HL-60/S4 treated with retinoic acid at 250 ng/mL for 4 days and 3 days (cell line): ENCODE measurements at regions not wholly inside any gene's neighbourhood (a gene's known extent, or its start where the extent isn't known, plus 50 kb on each side); places are given as distances from the start of the nearest gene placed in this dataset.
"Not testable (repeated sequence)": the region's sequence is repeated elsewhere in the genome, so short reads cannot be mapped to it uniquely, and the experiment has no call there.

Experiments used
- in situ Hi-C: fragments of 300-500 bp; cut with MboI; formaldehyde crosslinking; loops from 2 replicates; pipeline ENCODE4 v1.7.0; 2022; ENCODE audit warnings: low sequenced_read_pairs

DNA sequence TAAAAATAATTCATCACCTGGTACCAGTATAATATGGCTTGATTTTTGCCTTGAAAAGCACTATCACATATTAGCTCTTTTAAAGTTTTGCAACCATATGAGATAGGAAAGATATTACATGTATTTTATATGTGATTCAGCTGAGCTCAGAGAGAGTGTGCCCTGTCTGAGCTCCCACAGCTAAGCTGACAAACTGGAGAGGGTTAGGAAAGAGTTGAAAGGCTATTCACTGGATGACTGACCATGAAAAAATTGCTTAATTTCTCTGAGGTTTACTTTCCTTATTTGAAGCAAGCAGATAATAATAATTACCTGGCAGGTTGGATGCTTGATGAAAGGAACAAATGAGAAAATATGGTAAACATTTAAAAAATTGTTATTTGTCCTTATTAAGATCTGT is 97.4 kb upstream of the CCDC80 start:
- in situ Hi-C loops, result loop anchor here (10.0 kb wide), 1 partner anchor 246 kb away; no protein-coding TSS in a partner anchor

- in situ Hi-C loops, result loop anchor here (10.0 kb wide), 1 partner anchor 248 kb away; no protein-coding TSS in a partner anchor
Observed at GRCh38 chr3:112736805-112737566, 96.0 kb upstream of the CCDC80 start.

DNA sequence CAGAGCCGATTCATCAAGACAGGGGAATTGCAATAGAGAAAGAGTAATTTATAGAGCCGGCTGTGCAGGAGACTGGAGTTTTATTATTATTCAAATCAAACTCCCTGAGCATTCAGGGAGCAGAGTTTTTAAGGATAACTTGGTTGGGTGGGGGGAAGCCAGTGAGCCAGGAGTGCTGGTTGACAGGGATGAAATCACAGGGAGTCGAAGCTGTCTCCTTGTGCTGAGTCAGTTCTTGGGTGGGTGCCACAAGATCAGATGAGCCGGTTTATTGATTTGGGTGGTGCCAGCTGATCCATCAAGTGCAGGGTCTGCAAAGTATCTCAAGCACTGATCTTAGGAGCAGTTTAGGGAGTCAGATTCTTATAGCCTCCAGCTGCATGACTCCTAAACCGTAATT is 95.4 kb upstream of the CCDC80 start:
- in situ Hi-C loops, result loop anchor here (10.0 kb wide), 1 partner anchor 248 kb away; no protein-coding TSS in a partner anchor

GRCh38 chr3:112735926-112736325 is 95.0 kb upstream of the CCDC80 start:
- in situ Hi-C loops, result loop anchor here (10.0 kb wide), 1 partner anchor 249 kb away; no protein-coding TSS in a partner anchor

DNA sequence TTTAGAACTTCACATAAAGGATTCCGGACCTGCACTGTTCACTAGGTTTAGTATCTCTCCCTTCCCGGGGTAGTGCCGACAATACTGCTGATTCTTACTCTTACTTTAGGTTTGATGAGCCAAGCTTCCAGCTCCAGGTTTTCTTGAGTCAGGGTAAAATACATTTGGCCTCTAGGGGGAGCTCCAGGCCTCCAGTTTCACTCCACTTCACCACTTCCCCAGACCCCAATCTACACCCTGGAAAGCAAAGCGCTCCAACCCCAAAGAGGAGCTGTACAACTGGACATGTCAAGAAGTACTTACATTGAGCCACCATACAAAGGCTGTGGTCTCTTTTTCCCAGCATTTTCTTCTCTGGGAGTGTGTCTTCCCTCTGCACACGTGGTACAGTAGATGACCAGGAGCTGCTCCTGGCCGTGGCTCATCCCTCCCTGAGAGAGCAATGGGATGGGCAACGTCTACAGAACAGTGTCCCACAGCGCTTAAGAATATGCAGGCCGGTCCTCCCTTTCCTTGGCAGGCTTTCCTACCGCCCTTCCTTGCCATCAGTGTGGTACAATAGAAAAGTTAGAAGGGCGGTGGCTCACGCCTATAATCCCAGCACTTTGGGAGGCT is 93.9 kb upstream of the CCDC80 start:
- in situ Hi-C loops, result loop anchor here (10.0 kb wide), 1 partner anchor 250 kb away; no protein-coding TSS in a partner anchor

GRCh38 chr3:112734171-112734570 is 93.2 kb upstream of the CCDC80 start:
- in situ Hi-C loops, result loop anchor here (10.0 kb wide), 1 partner anchor 251 kb away; no protein-coding TSS in a partner anchor

GRCh38 chr3:112730210-112730609 is 89.3 kb upstream of the CCDC80 start:
- in situ Hi-C loops, result loop anchor here (10.0 kb wide), 1 partner anchor 255 kb away; no protein-coding TSS in a partner anchor

- in situ Hi-C loops, result no loop called here
Observed at GRCh38 chr3:112721231-112721630, 80.3 kb upstream of the CCDC80 start.

DNA sequence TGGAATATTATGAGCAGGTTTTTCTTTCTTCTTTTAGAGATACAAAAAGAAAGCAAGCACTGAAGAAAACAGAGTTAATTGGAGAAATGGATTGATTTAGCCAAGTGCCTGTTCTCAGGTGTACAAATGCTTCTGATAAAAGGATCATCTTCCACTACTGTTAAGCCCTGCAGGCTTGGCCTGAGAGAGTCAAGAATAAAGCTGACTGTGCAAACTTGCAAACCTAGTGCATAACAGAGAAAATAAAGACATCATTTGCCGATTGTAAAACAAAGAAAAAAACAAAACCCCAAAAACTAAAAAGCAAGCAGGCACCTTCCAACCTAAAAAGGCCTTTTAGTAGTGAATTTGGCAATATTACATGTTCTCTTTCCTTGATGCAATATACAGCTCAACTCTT is 78.0 kb upstream of the CCDC80 start:
- in situ Hi-C loops, result no loop called here

DNA sequence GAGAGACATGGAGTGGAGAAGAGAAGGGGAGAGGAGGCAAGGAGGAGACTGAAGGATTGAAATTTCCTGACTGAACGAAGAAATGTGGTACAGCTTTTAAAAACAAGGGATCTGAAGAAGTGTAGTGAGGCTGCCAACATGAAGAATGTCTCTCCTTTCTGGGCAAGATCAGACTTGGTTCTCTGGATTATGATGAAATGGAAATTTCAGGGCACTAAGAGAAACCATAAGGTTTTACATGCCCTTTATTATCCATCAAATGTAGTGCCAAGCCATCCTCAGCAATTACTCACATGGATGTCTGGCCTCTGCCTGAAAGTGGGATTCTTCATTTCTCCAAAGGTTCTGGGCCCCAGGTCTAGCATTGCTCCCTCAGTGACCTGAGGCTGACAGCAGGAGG is 77.6 kb upstream of the CCDC80 start:
- in situ Hi-C loops, result no loop called here

- in situ Hi-C loops, result no loop called here
Observed at GRCh38 chr3:112709911-112710310, 69.0 kb upstream of the CCDC80 start.

DNA sequence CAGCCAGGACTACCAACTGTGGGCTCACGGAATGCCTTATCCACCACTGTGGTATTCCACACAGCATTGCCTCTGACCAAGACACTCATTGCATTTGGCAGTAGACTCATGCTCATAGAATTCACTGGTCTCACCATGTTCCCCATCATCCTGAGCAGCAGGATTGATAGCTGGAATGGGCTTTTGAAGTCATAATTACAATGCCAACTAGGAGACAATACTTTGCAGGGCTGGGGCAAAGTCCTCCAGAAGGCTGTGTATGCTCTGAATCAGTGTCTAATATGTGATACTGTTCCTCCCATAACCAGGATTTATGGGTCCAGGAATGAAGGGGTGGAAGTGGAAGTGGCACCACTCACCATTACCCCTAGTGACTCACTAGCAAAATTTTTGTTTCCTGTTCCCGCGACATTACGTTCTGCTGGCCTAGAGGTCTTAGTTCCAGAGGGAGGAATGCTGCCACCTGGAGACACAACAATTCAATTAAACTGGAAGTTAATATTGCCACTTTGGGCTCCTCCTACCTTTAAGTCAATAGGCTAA is 58.6 kb upstream of the CCDC80 start:
- in situ Hi-C loops, result no loop called here

GRCh38 chr3:112698442-112698841 is 57.5 kb upstream of the CCDC80 start:
- in situ Hi-C loops, result not testable (repeated sequence)

DNA sequence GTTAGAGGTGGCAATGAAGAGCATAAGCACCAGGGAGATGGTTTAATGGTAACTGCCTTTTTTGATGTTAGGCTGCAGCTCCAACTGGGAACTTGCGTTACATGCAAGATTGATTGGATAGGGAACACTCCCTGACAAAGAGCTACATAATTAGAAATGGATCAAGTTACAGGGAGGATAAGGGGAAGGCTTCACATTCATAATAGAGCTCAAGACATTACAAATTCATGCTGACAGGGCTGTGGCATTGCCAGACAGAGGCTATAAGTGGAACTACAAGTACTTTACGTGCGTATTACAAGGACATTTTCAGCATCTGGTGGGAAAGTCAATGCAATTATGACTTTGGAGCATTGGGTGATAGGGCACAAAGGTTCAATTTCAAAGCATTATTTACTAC is 55.3 kb upstream of the CCDC80 start:
- in situ Hi-C loops, result not testable (repeated sequence)

DNA sequence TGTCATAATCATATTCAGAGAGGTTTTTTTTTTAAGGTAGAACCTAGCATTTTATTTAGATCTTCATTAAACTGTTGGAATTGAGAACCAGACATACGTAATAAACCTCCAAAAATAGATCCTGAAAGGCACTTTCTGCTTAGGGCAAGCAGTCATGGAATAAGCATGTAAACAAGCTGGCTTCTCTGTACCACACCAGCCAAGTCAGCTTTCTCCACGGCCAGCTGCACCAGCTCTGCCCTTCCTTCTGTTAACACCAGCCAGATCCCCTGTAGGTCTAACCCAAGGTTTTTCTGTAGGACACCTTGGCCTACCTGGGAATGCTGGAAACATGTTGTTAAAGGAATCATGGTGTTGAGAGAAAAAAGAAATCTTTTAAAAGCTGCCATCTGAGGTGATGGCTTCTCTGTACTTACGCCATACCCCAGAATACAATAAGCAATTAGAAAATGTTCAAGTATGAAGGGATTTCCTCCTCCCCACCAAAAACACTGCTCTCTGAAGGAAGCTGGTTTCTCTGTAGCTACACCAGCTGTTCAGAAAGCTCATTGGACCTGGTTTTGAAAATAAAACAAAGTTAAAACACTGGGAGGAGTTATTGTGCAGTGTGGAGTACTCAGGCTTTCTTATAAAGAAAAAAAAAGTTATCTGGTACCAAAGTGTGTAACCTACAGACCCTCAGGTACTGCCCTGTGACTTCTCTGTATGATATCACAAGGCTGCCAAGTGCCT is 54.6 kb upstream of the CCDC80 start:
- in situ Hi-C loops, result not testable (repeated sequence)

DNA sequence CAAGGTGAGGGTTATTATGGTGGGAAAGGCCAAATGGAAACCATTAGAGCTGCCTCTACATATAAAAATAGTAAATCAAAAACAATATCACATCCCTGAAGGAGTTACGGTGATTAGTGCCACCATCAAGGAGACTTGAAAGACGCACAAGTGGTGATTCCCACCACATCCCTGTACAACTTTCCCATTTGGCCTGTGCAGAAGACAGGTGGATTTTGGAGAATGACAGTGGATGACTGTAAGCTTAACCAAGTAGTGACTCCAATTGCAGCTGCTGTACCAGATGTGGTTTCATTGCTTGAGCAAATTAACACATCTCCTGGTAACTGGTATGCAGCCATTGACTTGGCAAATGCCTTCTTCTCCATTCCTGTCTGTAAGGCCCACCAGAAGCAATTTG is 54.0 kb upstream of the CCDC80 start:
- in situ Hi-C loops, result not testable (repeated sequence)

DNA sequence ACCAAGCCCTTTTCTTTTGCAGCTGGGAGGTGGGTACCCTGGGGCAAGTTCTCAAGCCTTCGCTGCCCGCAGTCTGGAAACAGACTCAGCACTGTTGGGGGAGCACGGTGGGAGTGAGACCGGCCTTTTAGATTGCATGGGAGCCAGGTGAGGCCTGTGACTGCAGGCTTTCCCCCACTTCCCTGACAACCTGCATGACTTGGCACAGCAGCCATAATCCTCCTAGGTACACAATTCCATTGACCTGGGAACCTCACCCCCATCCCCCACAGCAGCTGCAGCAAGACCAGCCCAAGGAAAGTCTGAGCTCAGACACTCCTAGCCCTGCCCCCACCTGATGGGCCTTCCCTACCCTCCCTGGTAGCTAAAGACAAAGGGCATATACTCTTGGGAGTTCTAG is 52.2 kb upstream of the CCDC80 start:
- in situ Hi-C loops, result no loop called here
